ENCODE measurements at regions not wholly inside any gene's neighbourhood (a gene's known extent, or its start where the extent isn't known, plus 50 kb on each side); places are given as distances from the start of the nearest gene placed in this dataset.

DNA sequence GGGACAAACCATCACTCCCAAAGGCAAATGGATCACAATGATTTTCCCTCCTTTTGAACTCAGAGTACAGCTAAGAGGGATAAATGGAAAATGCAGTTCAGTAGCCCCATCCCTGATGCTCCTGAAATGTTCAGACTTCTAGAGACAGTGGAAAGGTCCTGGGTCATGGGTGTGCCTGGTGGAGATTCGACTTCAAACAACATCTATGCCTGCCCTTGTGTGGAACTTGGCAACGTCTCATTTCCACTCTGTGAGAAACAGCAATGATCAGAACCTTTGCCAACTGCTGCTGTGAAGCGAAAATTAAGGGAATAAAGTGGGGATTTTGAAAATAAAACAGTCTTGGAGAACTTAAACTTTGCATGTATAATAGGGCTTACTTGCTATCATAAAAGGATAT is 778.1 kb downstream of the SEMA5A start:
- no peaks in the 10 kb centered on the region for H3K9me3 ChIP-seq (replicated peaks; ENCODE audit: control insufficient read depth, insufficient read depth, low read length)
- ChIA-PET CTCF (no interaction called here), SMC1A (ENCODE audit: uncharacterized antibody, unreplicated experiment) (no interaction called here), RAD21 (ENCODE audit: unreplicated experiment) (no interaction called here), POLR2A (no interaction called here)
- H4K20me1 ChIP-seq (ENCODE audit: control insufficient read depth, insufficient read depth) = no peaks in the 10 kb centered on the region; the same call in 1 of the 2 replicates
- no peak overlapping the region for H3K9ac ChIP-seq (ENCODE audit: control insufficient read depth, insufficient read depth, low read length)
- no peak for ATAC-seq
- no peaks in the 10 kb centered on the region for H3K27me3 ChIP-seq (replicated peaks in 1 of 2; ENCODE audit: control insufficient read depth in 2 of 2, insufficient read depth in 2 of 2, low read length in 1 of 2)
- H3K27ac ChIP-seq (ENCODE audit: control insufficient read depth, insufficient read depth) = no peak overlapping the region
- H3K4me3 ChIP-seq = no peak overlapping the region
- 0% methylated on average over 3 of the region's 3 CpGs for WGBS (ENCODE audit: insufficient coverage, insufficient replicate concordance, low lambda C conversion rate, missing lambda C conversion rate)
- in situ Hi-C loops (cut with MboI) (no loop called here), intact Hi-C loops (cut with micrococcal nuclease; ENCODE audit: unreplicated experiment) (no loop called here)
- H3K4me2 ChIP-seq (ENCODE audit: control insufficient read depth, insufficient read depth) = no peak overlapping the region
- TF ChIP-seq HDAC6 (IDR thresholded peaks at IDR 0.05; ENCODE audit: unreplicated experiment) (no peak), EGR1 (IDR thresholded peaks at IDR 0.05; ENCODE audit: borderline replicate concordance in 1 of 2, low read depth in 2 of 2, low read length in 2 of 2) (no peak), NFXL1 (IDR thresholded peaks at IDR 0.05; ENCODE audit: borderline replicate concordance) (no peak), EZH2 (IDR thresholded peaks at IDR 0.05; ENCODE audit: borderline replicate concordance, control insufficient read depth, low read depth, low read length) (no peak), HCFC1 (IDR thresholded peaks at IDR 0.05; ENCODE audit: low read length) (no peak), IRF4 (IDR thresholded peaks at IDR 0.05; ENCODE audit: low read depth, low read length) (no peak)
- TF ChIP-seq, protein P1, sequence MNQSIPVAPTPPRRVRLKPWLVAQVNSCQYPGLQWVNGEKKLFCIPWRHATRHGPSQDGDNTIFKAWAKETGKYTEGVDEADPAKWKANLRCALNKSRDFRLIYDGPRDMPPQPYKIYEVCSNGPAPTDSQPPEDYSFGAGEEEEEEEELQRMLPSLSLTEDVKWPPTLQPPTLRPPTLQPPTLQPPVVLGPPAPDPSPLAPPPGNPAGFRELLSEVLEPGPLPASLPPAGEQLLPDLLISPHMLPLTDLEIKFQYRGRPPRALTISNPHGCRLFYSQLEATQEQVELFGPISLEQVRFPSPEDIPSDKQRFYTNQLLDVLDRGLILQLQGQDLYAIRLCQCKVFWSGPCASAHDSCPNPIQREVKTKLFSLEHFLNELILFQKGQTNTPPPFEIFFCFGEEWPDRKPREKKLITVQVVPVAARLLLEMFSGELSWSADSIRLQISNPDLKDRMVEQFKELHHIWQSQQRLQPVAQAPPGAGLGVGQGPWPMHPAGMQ (IDR thresholded peaks at IDR 0.05; ENCODE audit: borderline replicate concordance) = no peak
- TF ChIP-seq, protein P2, sequence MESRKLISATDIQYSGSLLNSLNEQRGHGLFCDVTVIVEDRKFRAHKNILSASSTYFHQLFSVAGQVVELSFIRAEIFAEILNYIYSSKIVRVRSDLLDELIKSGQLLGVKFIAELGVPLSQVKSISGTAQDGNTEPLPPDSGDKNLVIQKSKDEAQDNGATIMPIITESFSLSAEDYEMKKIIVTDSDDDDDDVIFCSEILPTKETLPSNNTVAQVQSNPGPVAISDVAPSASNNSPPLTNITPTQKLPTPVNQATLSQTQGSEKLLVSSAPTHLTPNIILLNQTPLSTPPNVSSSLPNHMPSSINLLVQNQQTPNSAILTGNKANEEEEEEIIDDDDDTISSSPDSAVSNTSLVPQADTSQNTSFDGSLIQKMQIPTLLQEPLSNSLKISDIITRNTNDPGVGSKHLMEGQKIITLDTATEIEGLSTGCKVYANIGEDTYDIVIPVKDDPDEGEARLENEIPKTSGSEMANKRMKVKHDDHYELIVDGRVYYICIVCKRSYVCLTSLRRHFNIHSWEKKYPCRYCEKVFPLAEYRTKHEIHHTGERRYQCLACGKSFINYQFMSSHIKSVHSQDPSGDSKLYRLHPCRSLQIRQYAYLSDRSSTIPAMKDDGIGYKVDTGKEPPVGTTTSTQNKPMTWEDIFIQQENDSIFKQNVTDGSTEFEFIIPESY (IDR thresholded peaks at IDR 0.05) = no peak
- TF ChIP-seq, protein P3, sequence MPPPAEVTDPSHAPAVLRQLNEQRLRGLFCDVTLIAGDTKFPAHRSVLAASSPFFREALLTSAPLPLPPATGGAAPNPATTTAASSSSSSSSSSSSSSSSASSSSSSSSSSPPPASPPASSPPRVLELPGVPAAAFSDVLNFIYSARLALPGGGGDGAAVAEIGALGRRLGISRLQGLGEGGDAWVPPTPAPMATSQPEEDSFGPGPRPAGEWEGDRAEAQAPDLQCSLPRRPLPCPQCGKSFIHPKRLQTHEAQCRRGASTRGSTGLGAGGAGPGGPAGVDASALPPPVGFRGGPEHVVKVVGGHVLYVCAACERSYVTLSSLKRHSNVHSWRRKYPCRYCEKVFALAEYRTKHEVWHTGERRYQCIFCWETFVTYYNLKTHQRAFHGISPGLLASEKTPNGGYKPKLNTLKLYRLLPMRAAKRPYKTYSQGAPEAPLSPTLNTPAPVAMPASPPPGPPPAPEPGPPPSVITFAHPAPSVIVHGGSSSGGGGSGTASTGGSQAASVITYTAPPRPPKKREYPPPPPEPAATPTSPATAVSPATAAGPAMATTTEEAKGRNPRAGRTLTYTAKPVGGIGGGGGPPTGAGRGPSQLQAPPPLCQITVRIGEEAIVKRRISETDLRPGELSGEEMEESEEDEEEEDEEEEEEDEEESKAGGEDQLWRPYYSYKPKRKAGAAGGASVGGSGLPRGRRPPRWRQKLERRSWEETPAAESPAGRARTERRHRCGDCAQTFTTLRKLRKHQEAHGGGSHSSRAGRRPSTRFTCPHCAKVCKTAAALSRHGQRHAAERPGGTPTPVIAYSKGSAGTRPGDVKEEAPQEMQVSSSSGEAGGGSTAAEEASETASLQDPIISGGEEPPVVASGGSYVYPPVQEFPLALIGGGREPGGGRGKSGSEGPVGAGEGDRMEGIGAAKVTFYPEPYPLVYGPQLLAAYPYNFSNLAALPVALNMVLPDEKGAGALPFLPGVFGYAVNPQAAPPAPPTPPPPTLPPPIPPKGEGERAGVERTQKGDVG (CRISPR knock-in tag; IDR thresholded peaks at IDR 0.05) = no peak
- TF ChIP-seq, protein P4, sequence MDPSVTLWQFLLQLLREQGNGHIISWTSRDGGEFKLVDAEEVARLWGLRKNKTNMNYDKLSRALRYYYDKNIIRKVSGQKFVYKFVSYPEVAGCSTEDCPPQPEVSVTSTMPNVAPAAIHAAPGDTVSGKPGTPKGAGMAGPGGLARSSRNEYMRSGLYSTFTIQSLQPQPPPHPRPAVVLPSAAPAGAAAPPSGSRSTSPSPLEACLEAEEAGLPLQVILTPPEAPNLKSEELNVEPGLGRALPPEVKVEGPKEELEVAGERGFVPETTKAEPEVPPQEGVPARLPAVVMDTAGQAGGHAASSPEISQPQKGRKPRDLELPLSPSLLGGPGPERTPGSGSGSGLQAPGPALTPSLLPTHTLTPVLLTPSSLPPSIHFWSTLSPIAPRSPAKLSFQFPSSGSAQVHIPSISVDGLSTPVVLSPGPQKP (IDR thresholded peaks at IDR 0.05; ENCODE audit: low read depth, low read length) = no peak
- no peaks in the 10 kb centered on the region for H3K4me1 ChIP-seq (ENCODE audit: control insufficient read depth, insufficient read depth, low read length)
- FAIRE-seq = no peak
- no peak for DNase-seq (ENCODE audit: low read depth, low spot score)
- no peaks in the 10 kb centered on the region for H3K36me3 ChIP-seq (ENCODE audit: control insufficient read depth in 2 of 2, insufficient read depth in 2 of 2, low read length in 1 of 2)
- BruUV-seq (replicated peaks) = no TSS peak
- no peaks in the 10 kb centered on the region for H3K79me2 ChIP-seq (ENCODE audit: control insufficient read depth, insufficient read depth, low read length)
- no peak overlapping the region for H2AFZ ChIP-seq (ENCODE audit: control insufficient read depth, low read depth, low read length)

Data from GM12878 (cell line).